GM23338 (cell line): ENCODE measurements at regions not wholly inside any gene's neighbourhood (a gene's known extent, or its start where the extent isn't known, plus 50 kb on each side); places are given as distances from the start of the nearest gene placed in this dataset.

Experiments used
- ATAC-seq: fragments of 200-7000 bp; cut with Tn5 transposase; 3 replicates; pipeline ENCODE4 v1.9.1; 2020
- DNase-seq: peaks from one replicate; pipeline ENCODE4 v3.0.0-alpha.2; 2015; ENCODE audit warnings: low spot score
- H2AFZ ChIP-seq: fragments of 200-600 bp; sonication (generic); 2 replicates; pipeline ENCODE4 v1.8.0; 2016; ENCODE audit warnings: antibody characterized with exemption, mild to moderate bottlenecking, moderate library complexity
- H3F3A ChIP-seq: fragments of 200-600 bp; sonication (generic); replicated peaks from 2 replicates; pipeline ENCODE4 v1.8.0; 2017; ENCODE audit warnings: antibody characterized with exemption, mixed run types, low read depth
- H3K27ac ChIP-seq: fragments of 200-600 bp; sonication (generic); 2 replicates; pipeline ENCODE4 v1.6.1; 2016; ENCODE audit warnings: low read depth
- H3K27me3 ChIP-seq: fragments of 200-600 bp; sonication (generic); 2 replicates; pipeline ENCODE4 v1.8.0; 2016; ENCODE audit warnings: mild to moderate bottlenecking, mixed run types, moderate library complexity; ENCODE audit not compliant: insufficient read depth
- H3K36me3 ChIP-seq: fragments of 200-600 bp; sonication (generic); 2 replicates; pipeline ENCODE4 v1.8.0; 2016; ENCODE audit warnings: mild to moderate bottlenecking; ENCODE audit not compliant: insufficient read depth
- H3K4me1 ChIP-seq: fragments of 200-600 bp; sonication (generic); 2 replicates; pipeline ENCODE4 v1.8.0; 2016; ENCODE audit warnings: mild to moderate bottlenecking, moderate library complexity; ENCODE audit not compliant: insufficient read depth
- H3K4me2 ChIP-seq: fragments of 200-600 bp; sonication (generic); 2 replicates; pipeline ENCODE4 v1.7.1; 2017; ENCODE audit warnings: mixed run types
- H3K4me3 ChIP-seq: fragments of 200-600 bp; sonication (generic); 2 replicates; pipeline ENCODE4 v1.6.1; 2016; ENCODE audit warnings: mixed run types
- H3K79me2 ChIP-seq: fragments of 200-600 bp; sonication (generic); replicated peaks from 2 replicates; pipeline ENCODE4 v1.8.0; 2017; ENCODE audit warnings: mild to moderate bottlenecking; ENCODE audit not compliant: insufficient read depth
- H3K9me2 ChIP-seq: fragments of 200-600 bp; sonication (generic); 2 replicates; pipeline ENCODE4 v1.8.0; 2017; ENCODE audit not compliant: insufficient read depth
- H4K20me1 ChIP-seq: fragments of 200-600 bp; sonication (generic); replicated peaks from 2 replicates; pipeline ENCODE4 v1.8.0; 2017; ENCODE audit warnings: mild to moderate bottlenecking; ENCODE audit not compliant: insufficient read depth
- H3K27ac Mint-ChIP-seq: 2 replicates; pipeline ENCODE4 v1.8.0; 2020; ENCODE audit warnings: inconsistent platforms, mild to moderate bottlenecking, moderate library complexity, mixed read lengths
- H3K27me3 Mint-ChIP-seq: 3 replicates; pipeline ENCODE4 v1.8.0; 2022; ENCODE audit warnings: low read depth, mild to moderate bottlenecking, moderate library complexity, mixed read lengths, inconsistent platforms; ENCODE audit not compliant: insufficient read depth, poor library complexity
- H3K36me3 Mint-ChIP-seq: 3 replicates; pipeline ENCODE4 v1.8.0; 2021; ENCODE audit warnings: low read depth, mild to moderate bottlenecking, inconsistent platforms, moderate library complexity, mixed read lengths
- H3K4me1 Mint-ChIP-seq: 3 replicates; pipeline ENCODE4 v1.8.0; 2020; ENCODE audit warnings: mild to moderate bottlenecking, inconsistent platforms, mixed read lengths
- H3K4me3 Mint-ChIP-seq: 3 replicates; pipeline ENCODE4 v1.8.0; 2021; ENCODE audit warnings: moderate library complexity, mild to moderate bottlenecking, inconsistent platforms, mixed read lengths
- H3K9me3 Mint-ChIP-seq: 3 replicates; pipeline ENCODE4 v1.8.0; 2020; ENCODE audit warnings: moderate library complexity, mild to moderate bottlenecking, inconsistent platforms, mixed read lengths
- CREB1 ChIP-seq: fragments of 250-450 bp; sonication (Bioruptor Pico); IDR thresholded peaks from 2 replicates; pipeline ENCODE4 v1.5.0; 2020; ENCODE audit warnings: low read depth, mild to moderate bottlenecking, moderate library complexity
- CTCF ChIP-seq, 2 experiments: fragments of 200-600 bp in 1 of 2; sonication (generic) in 1 of 2; conservative IDR thresholded peaks; 2 replicates each; pipeline versions ENCODE4 v1.5.1 to v1.6.1; 2016 to 2017; ENCODE audit warnings: antibody characterized with exemption in 2 of 2, low read depth in 2 of 2, mild to moderate bottlenecking in 2 of 2, moderate library complexity in 1 of 2
- ETS1 ChIP-seq: IDR thresholded peaks from 2 replicates; pipeline ENCODE4 v1.6.1; 2016; ENCODE audit warnings: antibody characterized with exemption
- EZH2 ChIP-seq: fragments of 200-600 bp; sonication (generic); IDR thresholded peaks from one replicate; pipeline ENCODE4 v1.8.0; 2017; ENCODE audit warnings: antibody characterized with exemption, mild to moderate bottlenecking, low read depth; ENCODE audit not compliant: unreplicated experiment
- EZH2phosphoT487 ChIP-seq: fragments of 200-600 bp; sonication (generic); IDR thresholded peaks from one replicate; pipeline ENCODE4 v1.8.1; 2018; ENCODE audit warnings: antibody characterized with exemption; ENCODE audit not compliant: unreplicated experiment
- JUNB ChIP-seq: IDR thresholded peaks from one replicate; pipeline ENCODE4 v1.6.1; 2016; ENCODE audit warnings: antibody characterized with exemption; ENCODE audit not compliant: unreplicated experiment
- NANOG ChIP-seq: IDR thresholded peaks from 2 replicates; pipeline ENCODE4 v1.6.1; 2016; ENCODE audit warnings: antibody characterized with exemption, borderline replicate concordance
- REST ChIP-seq: IDR thresholded peaks from one replicate; pipeline ENCODE4 v1.6.1; 2018; ENCODE audit warnings: antibody characterized with exemption; ENCODE audit not compliant: unreplicated experiment
- STAT1 ChIP-seq: IDR thresholded peaks from one replicate; pipeline ENCODE4 v1.6.1; 2016; ENCODE audit warnings: antibody characterized with exemption; ENCODE audit not compliant: unreplicated experiment
- ZNF114 ChIP-seq: fragments of 250-450 bp; sonication (Bioruptor Pico); IDR thresholded peaks from 2 replicates; pipeline ENCODE4 v1.5.0; 2020; ENCODE audit warnings: mild to moderate bottlenecking, moderate library complexity
- ZNF331 ChIP-seq: fragments of 250-450 bp; sonication (Bioruptor Pico); IDR thresholded peaks from 2 replicates; pipeline ENCODE4 v1.5.0; 2020; ENCODE audit warnings: low read depth, mild to moderate bottlenecking, moderate library complexity

GRCh38 chr12:97801471-97802059, 339.0 kb downstream of the RMST start:
- peak overlapping the region; percentile 95 for H2AFZ ChIP-seq
- no peak for TF ChIP-seq NANOG
- no peak overlapping the region for H3K4me3 ChIP-seq

GRCh38 chr12:97805146-97805545, 342.5 kb downstream of the RMST start:
- H3K9me2 ChIP-seq = no peaks in the 10 kb centered on the region; the same call in 1 of the 2 replicates
- H3K36me3 ChIP-seq = no peaks in the 10 kb centered on the region
- DNase-seq = no peak
- ATAC-seq = no peak
- H4K20me1 ChIP-seq = no peaks in the 10 kb centered on the region
- Mint-ChIP-seq H3K27ac (no peak overlapping the region), H3K9me3 (no peaks in the 10 kb centered on the region), H3K4me1 (peaks cover 15% of the 10 kb centered on the region), H3K27me3 (no peaks in the 10 kb centered on the region), H3K4me3 (no peak overlapping the region), H3K36me3 (no peaks in the 10 kb centered on the region)
- H2AFZ ChIP-seq = peak overlapping the region; percentile 79; the same call in 1 of the 2 replicates
- H3F3A ChIP-seq = no peaks in the 10 kb centered on the region
- H3K79me2 ChIP-seq = no peaks in the 10 kb centered on the region
- peaks cover 34% of the 10 kb centered on the region for H3K4me1 ChIP-seq
- no peaks in the 10 kb centered on the region for H3K27me3 ChIP-seq
- peak overlapping the region; percentile 56; the same call in 1 of the 2 replicates for H3K4me2 ChIP-seq
- no peak overlapping the region for H3K4me3 ChIP-seq
- H3K27ac ChIP-seq = no peak overlapping the region
- TF ChIP-seq REST (no peak), EZH2 (no peak), STAT1 (no peak), NANOG (no peak), ETS1 (no peak), ZNF331 (CRISPR knock-in tag) (no peak), CREB1 (CRISPR knock-in tag) (no peak), ZNF114 (no peak), EZH2phosphoT487 (no peak), JUNB (no peak), CTCF (conservative IDR thresholded peaks at IDR 0.05; ENCODE audit: low read depth in 2 of 2) (no peak)

More at GRCh38 chr12:97801471-97802059, 339.0 kb downstream of the RMST start:
- no peaks in the 10 kb centered on the region for H3F3A ChIP-seq
- H3K4me3 Mint-ChIP-seq = no peak overlapping the region
- no peaks in the 10 kb centered on the region for H3K9me3 Mint-ChIP-seq
- no peak overlapping the region for H3K4me2 ChIP-seq
- no peaks in the 10 kb centered on the region for H3K27me3 ChIP-seq
- DNase-seq (no peak), ATAC-seq (no peak)
- H3K4me1 Mint-ChIP-seq = peaks cover 15% of the 10 kb centered on the region
- H3K27ac ChIP-seq = no peak overlapping the region
- no peaks in the 10 kb centered on the region for H3K36me3 Mint-ChIP-seq
- no peaks in the 10 kb centered on the region; the same call in 1 of the 2 replicates for H3K9me2 ChIP-seq
- H4K20me1 ChIP-seq = no peaks in the 10 kb centered on the region
- peaks cover 34% of the 10 kb centered on the region for H3K4me1 ChIP-seq
- no peak overlapping the region for H3K27ac Mint-ChIP-seq
- H3K79me2 ChIP-seq = no peaks in the 10 kb centered on the region
- H3K27me3 Mint-ChIP-seq = no peaks in the 10 kb centered on the region
- H3K36me3 ChIP-seq = no peaks in the 10 kb centered on the region
